Effector memory CD4-positive, alpha-beta T cell (primary cell): ENCODE measurements at regions not wholly inside any gene's neighbourhood (a gene's known extent, or its start where the extent isn't known, plus 50 kb on each side); places are given as distances from the start of the nearest gene placed in this dataset.

Experiments used
- DNase-seq, 3 donors: peaks; one replicate each; pipeline ENCODE4 v3.0.0-alpha.2; 2020
- H3K27ac ChIP-seq: 2 replicates; pipeline ENCODE4 v1.7.0; 2013; ENCODE audit warnings: mild to moderate bottlenecking, low read length, moderate library complexity; ENCODE audit not compliant: insufficient read depth, poor library complexity, severe bottlenecking
- H3K27me3 ChIP-seq: replicated peaks from 2 replicates; pipeline ENCODE4 v1.7.0; 2013; ENCODE audit warnings: mild to moderate bottlenecking, low read length; ENCODE audit not compliant: insufficient read depth, control insufficient read depth, poor library complexity, severe bottlenecking
- H3K36me3 ChIP-seq: 2 replicates; pipeline ENCODE4 v1.7.0; 2013; ENCODE audit warnings: mild to moderate bottlenecking, low read length, moderate library complexity; ENCODE audit not compliant: control insufficient read depth, insufficient read depth
- H3K4me1 ChIP-seq: 2 replicates; pipeline ENCODE4 v1.7.0; 2013; ENCODE audit warnings: low read length, mild to moderate bottlenecking; ENCODE audit not compliant: control insufficient read depth, insufficient read depth, poor library complexity, severe bottlenecking
- H3K4me3 ChIP-seq: 2 replicates; pipeline ENCODE4 v1.7.0; 2013; ENCODE audit warnings: low read length, low read depth, mild to moderate bottlenecking; ENCODE audit not compliant: insufficient read depth, poor library complexity, severe bottlenecking
- H3K9me3 ChIP-seq: 2 replicates; pipeline ENCODE4 v1.7.0; 2013; ENCODE audit warnings: mild to moderate bottlenecking, low read length, moderate library complexity; ENCODE audit not compliant: control insufficient read depth

- no peak for DNase-seq
- Histone ChIP-seq H3K27ac (no peak overlapping the region), H3K4me3 (no peak overlapping the region)
Observed at GRCh38 chr3:174620138-174620537, 239.0 kb upstream of the NAALADL2 start.

GRCh38 chr3:174620855-174621472 lies 238.2 kb upstream of the NAALADL2 start:
- Histone ChIP-seq H3K4me3 (no peak overlapping the region), H3K27me3 (no peaks in the 10 kb centered on the region), H3K9me3 (no peaks in the 10 kb centered on the region), H3K4me1 (no peaks in the 10 kb centered on the region), H3K36me3 (no peaks in the 10 kb centered on the region), H3K27ac (no peak overlapping the region)
- DNase-seq = no peak

More at GRCh38 chr3:174620138-174620537, 239.0 kb upstream of the NAALADL2 start:
- Histone ChIP-seq H3K9me3 (no peaks in the 10 kb centered on the region), H3K27me3 (no peaks in the 10 kb centered on the region), H3K4me1 (no peaks in the 10 kb centered on the region), H3K36me3 (no peaks in the 10 kb centered on the region)

GRCh38 chr3:174633342-174633741 lies 225.8 kb upstream of the NAALADL2 start:
- no peak for DNase-seq
- Histone ChIP-seq H3K4me1 (no peaks in the 10 kb centered on the region), H3K27ac (no peak overlapping the region), H3K9me3 (no peaks in the 10 kb centered on the region), H3K27me3 (no peaks in the 10 kb centered on the region), H3K4me3 (no peak overlapping the region), H3K36me3 (no peaks in the 10 kb centered on the region)

GRCh38 chr3:174636451-174636850 lies 222.7 kb upstream of the NAALADL2 start:
- Histone ChIP-seq H3K27ac (no peak overlapping the region), H3K36me3 (no peaks in the 10 kb centered on the region), H3K27me3 (no peaks in the 10 kb centered on the region), H3K9me3 (no peaks in the 10 kb centered on the region), H3K4me3 (no peak overlapping the region), H3K4me1 (no peaks in the 10 kb centered on the region)
- DNase-seq = no peak

GRCh38 chr3:174639406-174639805 lies 219.7 kb upstream of the NAALADL2 start:
- no peaks in the 10 kb centered on the region for H3K27me3 ChIP-seq

GRCh38 chr3:174639970-174640369 lies 219.2 kb upstream of the NAALADL2 start:
- Histone ChIP-seq H3K4me1 (no peaks in the 10 kb centered on the region), H3K36me3 (no peaks in the 10 kb centered on the region), H3K9me3 (no peaks in the 10 kb centered on the region), H3K27ac (no peak overlapping the region), H3K27me3 (no peaks in the 10 kb centered on the region), H3K4me3 (no peak overlapping the region)
- no peak for DNase-seq

More at GRCh38 chr3:174639406-174639805, 219.7 kb upstream of the NAALADL2 start:
- Histone ChIP-seq H3K4me1 (no peaks in the 10 kb centered on the region), H3K36me3 (no peaks in the 10 kb centered on the region), H3K27ac (no peak overlapping the region), H3K4me3 (no peak overlapping the region), H3K9me3 (no peaks in the 10 kb centered on the region)
- DNase-seq = no peak

- no peaks in the 10 kb centered on the region for H3K36me3 ChIP-seq
- no peak overlapping the region for H3K4me3 ChIP-seq
- H3K27me3 ChIP-seq = no peaks in the 10 kb centered on the region
- H3K27ac ChIP-seq = no peak overlapping the region
- DNase-seq = no peak
- H3K4me1 ChIP-seq = no peaks in the 10 kb centered on the region
- H3K9me3 ChIP-seq = no peaks in the 10 kb centered on the region
Observed at GRCh38 chr3:174640932-174641331, 218.2 kb upstream of the NAALADL2 start.

GRCh38 chr3:174644287-174644686 lies 214.8 kb upstream of the NAALADL2 start:
- Histone ChIP-seq H3K9me3 (no peaks in the 10 kb centered on the region), H3K4me3 (no peak overlapping the region), H3K36me3 (no peaks in the 10 kb centered on the region), H3K4me1 (no peaks in the 10 kb centered on the region), H3K27me3 (no peaks in the 10 kb centered on the region), H3K27ac (no peak overlapping the region)
- no peak for DNase-seq

- Histone ChIP-seq H3K36me3 (no peaks in the 10 kb centered on the region), H3K27ac (no peak overlapping the region), H3K27me3 (no peaks in the 10 kb centered on the region), H3K4me3 (no peak overlapping the region), H3K4me1 (no peaks in the 10 kb centered on the region), H3K9me3 (no peaks in the 10 kb centered on the region)
- DNase-seq = no peak
Observed at GRCh38 chr3:174651951-174652350, 207.2 kb upstream of the NAALADL2 start.

- DNase-seq = no peak
- no peak overlapping the region for H3K27ac ChIP-seq
- H3K4me3 ChIP-seq = no peak overlapping the region
- no peaks in the 10 kb centered on the region for H3K9me3 ChIP-seq
- no peaks in the 10 kb centered on the region for H3K36me3 ChIP-seq
- H3K27me3 ChIP-seq = no peaks in the 10 kb centered on the region
- no peaks in the 10 kb centered on the region for H3K4me1 ChIP-seq
Observed at GRCh38 chr3:174659511-174659910, 199.6 kb upstream of the NAALADL2 start.
